SK-N-SH (cell line): ENCODE measurements at regions not wholly inside any gene's neighbourhood (a gene's known extent, or its start where the extent isn't known, plus 50 kb on each side); places are given as distances from the start of the nearest gene placed in this dataset.

Source experiments
- EZH2phosphoT487 ChIP-seq: fragments of 200-600 bp; sonication (generic); IDR thresholded peaks from 2 replicates; pipeline ENCODE4 v1.6.1; 2017; ENCODE audit warnings: low read depth, mixed run types, mild to moderate bottlenecking, antibody characterized with exemption, moderate library complexity, borderline replicate concordance
- GABPA ChIP-seq: IDR thresholded peaks from 2 replicates; pipeline ENCODE4 v1.4.0; 2012; ENCODE audit warnings: low read depth, mild to moderate bottlenecking
- MXI1 ChIP-seq: IDR thresholded peaks from 2 replicates; pipeline ENCODE4 v1.6.1; 2012; ENCODE audit warnings: mild to moderate bottlenecking, low read depth, low read length, improper control_type of control experiment
- POLR2AphosphoS5 ChIP-seq: IDR thresholded peaks from 2 replicates; pipeline ENCODE4 v1.6.1; 2012; ENCODE audit warnings: low read depth, low read length
- RAD21 ChIP-seq: IDR thresholded peaks from 2 replicates; pipeline ENCODE4 v1.6.1; 2012; ENCODE audit warnings: mild to moderate bottlenecking, low read length
- TAF1 ChIP-seq: IDR thresholded peaks from 2 replicates; pipeline ENCODE4 v1.6.1; 2012; ENCODE audit warnings: low read depth, mild to moderate bottlenecking, low read length, moderate library complexity, borderline replicate concordance
- TCF12 ChIP-seq: IDR thresholded peaks from 2 replicates; pipeline ENCODE4 v1.4.0; 2012
- YY1 ChIP-seq: IDR thresholded peaks from 2 replicates; pipeline ENCODE4 v1.4.0; 2012; ENCODE audit warnings: low read depth, mild to moderate bottlenecking
- TF ChIP-seq, protein P1 (sequence below): IDR thresholded peaks from 2 replicates; pipeline ENCODE4 v1.6.1; 2012; ENCODE audit warnings: mild to moderate bottlenecking, low read depth, low read length, moderate library complexity

DNA sequence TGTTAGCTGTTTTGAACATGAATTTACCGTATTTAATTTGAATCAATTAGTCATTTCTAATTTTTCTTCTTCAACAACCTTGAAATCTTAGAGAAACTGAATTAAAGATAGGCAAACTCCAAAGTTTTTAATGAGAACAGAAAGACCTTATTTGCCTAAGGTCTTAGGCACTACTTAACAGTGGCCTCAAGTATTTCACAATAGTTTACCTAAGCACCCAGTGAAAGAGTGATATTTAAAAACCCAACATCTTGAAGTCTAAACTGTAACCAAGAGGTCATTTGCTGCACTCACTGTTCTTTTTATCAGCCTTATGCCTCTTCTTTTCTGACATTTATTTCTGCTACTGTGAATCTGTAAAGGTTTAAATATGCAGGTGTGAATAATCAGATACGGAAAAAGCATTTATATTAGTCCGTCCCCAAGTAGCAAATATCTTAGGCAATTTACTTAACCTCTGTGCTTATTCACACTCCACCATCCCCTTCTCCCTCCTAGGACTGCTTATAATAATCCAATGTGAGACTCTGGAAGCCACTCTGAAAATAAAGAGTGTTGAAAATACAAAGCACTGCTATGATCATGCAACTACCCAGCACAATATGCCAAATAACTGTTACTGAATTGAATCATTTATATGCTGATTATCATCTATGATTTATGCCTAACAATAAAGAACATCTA lies 105.7 kb downstream of the ELAPOR2 start:
- TF ChIP-seq RAD21: no peak
- no peak for TF ChIP-seq TCF12
- TF ChIP-seq GABPA: no peak
- TF ChIP-seq EZH2phosphoT487: no peak
- TF ChIP-seq, protein P1, sequence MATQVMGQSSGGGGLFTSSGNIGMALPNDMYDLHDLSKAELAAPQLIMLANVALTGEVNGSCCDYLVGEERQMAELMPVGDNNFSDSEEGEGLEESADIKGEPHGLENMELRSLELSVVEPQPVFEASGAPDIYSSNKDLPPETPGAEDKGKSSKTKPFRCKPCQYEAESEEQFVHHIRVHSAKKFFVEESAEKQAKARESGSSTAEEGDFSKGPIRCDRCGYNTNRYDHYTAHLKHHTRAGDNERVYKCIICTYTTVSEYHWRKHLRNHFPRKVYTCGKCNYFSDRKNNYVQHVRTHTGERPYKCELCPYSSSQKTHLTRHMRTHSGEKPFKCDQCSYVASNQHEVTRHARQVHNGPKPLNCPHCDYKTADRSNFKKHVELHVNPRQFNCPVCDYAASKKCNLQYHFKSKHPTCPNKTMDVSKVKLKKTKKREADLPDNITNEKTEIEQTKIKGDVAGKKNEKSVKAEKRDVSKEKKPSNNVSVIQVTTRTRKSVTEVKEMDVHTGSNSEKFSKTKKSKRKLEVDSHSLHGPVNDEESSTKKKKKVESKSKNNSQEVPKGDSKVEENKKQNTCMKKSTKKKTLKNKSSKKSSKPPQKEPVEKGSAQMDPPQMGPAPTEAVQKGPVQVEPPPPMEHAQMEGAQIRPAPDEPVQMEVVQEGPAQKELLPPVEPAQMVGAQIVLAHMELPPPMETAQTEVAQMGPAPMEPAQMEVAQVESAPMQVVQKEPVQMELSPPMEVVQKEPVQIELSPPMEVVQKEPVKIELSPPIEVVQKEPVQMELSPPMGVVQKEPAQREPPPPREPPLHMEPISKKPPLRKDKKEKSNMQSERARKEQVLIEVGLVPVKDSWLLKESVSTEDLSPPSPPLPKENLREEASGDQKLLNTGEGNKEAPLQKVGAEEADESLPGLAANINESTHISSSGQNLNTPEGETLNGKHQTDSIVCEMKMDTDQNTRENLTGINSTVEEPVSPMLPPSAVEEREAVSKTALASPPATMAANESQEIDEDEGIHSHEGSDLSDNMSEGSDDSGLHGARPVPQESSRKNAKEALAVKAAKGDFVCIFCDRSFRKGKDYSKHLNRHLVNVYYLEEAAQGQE: no peak
- no peak for TF ChIP-seq YY1
- TF ChIP-seq MXI1: no peak
- TF ChIP-seq POLR2AphosphoS5: no peak
- TF ChIP-seq TAF1: no peak
